KMS-11 (cell line): ENCODE measurements at regions not wholly inside any gene's neighbourhood (a gene's known extent, or its start where the extent isn't known, plus 50 kb on each side); places are given as distances from the start of the nearest gene placed in this dataset.

Experiments used
- H2AFZ ChIP-seq: fragments of 200-600 bp; sonication (generic); 2 replicates; pipeline ENCODE4 v1.6.1; 2016; ENCODE audit warnings: antibody characterized with exemption, mixed run types, low read depth
- H3K27ac ChIP-seq: fragments of 200-600 bp; sonication (generic); 2 replicates; pipeline ENCODE4 v1.6.1; 2016; ENCODE audit warnings: mild to moderate bottlenecking, mixed run types
- H3K27me3 ChIP-seq: fragments of 200-600 bp; sonication (generic); 2 replicates; pipeline ENCODE4 v1.6.1; 2017; ENCODE audit warnings: mild to moderate bottlenecking, low read depth, mixed run types, moderate library complexity; ENCODE audit not compliant: insufficient read depth
- H3K36me3 ChIP-seq: fragments of 200-600 bp; sonication (generic); 2 replicates; pipeline ENCODE4 v1.6.1; 2017; ENCODE audit warnings: mild to moderate bottlenecking, mixed run types; ENCODE audit not compliant: insufficient read depth
- H3K4me1 ChIP-seq: fragments of 200-600 bp; sonication (generic); 2 replicates; pipeline ENCODE4 v1.6.1; 2016; ENCODE audit warnings: mild to moderate bottlenecking, low read depth, mixed run types; ENCODE audit not compliant: poor library complexity, severe bottlenecking
- H3K4me2 ChIP-seq: fragments of 200-600 bp; sonication (generic); 2 replicates; pipeline ENCODE4 v1.7.0; 2016; ENCODE audit warnings: mild to moderate bottlenecking, mixed run types
- H3K4me3 ChIP-seq: fragments of 200-600 bp; sonication (generic); IDR thresholded peaks from 2 replicates; pipeline ENCODE4 v1.6.1; 2017; ENCODE audit warnings: low read depth, low read length, mixed read lengths; ENCODE audit not compliant: insufficient read depth
- H3K79me2 ChIP-seq: fragments of 200-600 bp; sonication (generic); 2 replicates; pipeline ENCODE4 v1.6.1; 2016; ENCODE audit warnings: low read depth, mixed run types; ENCODE audit not compliant: insufficient read depth
- H3K9ac ChIP-seq: fragments of 200-600 bp; sonication (generic); 2 replicates; pipeline ENCODE4 v1.6.1; 2016; ENCODE audit warnings: mild to moderate bottlenecking, mixed run types
- H4K20me1 ChIP-seq: fragments of 200-600 bp; sonication (generic); 2 replicates; pipeline ENCODE4 v1.6.1; 2016; ENCODE audit warnings: mild to moderate bottlenecking, mixed run types; ENCODE audit not compliant: insufficient read depth
- CTCF ChIP-seq: fragments of 200-600 bp; sonication (generic); conservative IDR thresholded peaks from 2 replicates; pipeline ENCODE4 v1.6.1; 2017; ENCODE audit warnings: low read depth, mild to moderate bottlenecking, antibody characterized with exemption, low read length, moderate library complexity, mixed read lengths

- Histone ChIP-seq H3K79me2 (no peaks in the 10 kb centered on the region), H3K36me3 (no peaks in the 10 kb centered on the region), H3K27me3 (no peaks in the 10 kb centered on the region), H2AFZ (no peak overlapping the region), H3K27ac (no peak overlapping the region), H3K4me2 (no peak overlapping the region), H3K4me1 (peaks cover 16% of the 10 kb centered on the region), H4K20me1 (no peaks in the 10 kb centered on the region), H3K9ac (no peak overlapping the region), H3K4me3 (no peak overlapping the region)
- no peak for TF ChIP-seq CTCF
Observed at GRCh38 chr6:113645986-113646385, 211.2 kb upstream of the MARCKS start.

- TF ChIP-seq CTCF: no peak
- H3K27ac ChIP-seq: no peak overlapping the region
Observed at GRCh38 chr6:113646701-113647100, 210.4 kb upstream of the MARCKS start.

GRCh38 chr6:113647143-113647889 lies 209.8 kb upstream of the MARCKS start:
- Histone ChIP-seq H2AFZ (no peak overlapping the region), H3K27me3 (no peaks in the 10 kb centered on the region), H3K79me2 (no peaks in the 10 kb centered on the region), H3K4me1 (peaks cover 13% of the 10 kb centered on the region), H3K4me3 (no peak overlapping the region), H4K20me1 (no peaks in the 10 kb centered on the region), H3K36me3 (no peaks in the 10 kb centered on the region), H3K4me2 (no peak overlapping the region), H3K9ac (no peak overlapping the region), H3K27ac (no peak overlapping the region)
- no peak for TF ChIP-seq CTCF

More at GRCh38 chr6:113646701-113647100, 210.4 kb upstream of the MARCKS start:
- Histone ChIP-seq H3K79me2 (no peaks in the 10 kb centered on the region), H3K4me1 (peaks cover 16% of the 10 kb centered on the region), H2AFZ (no peak overlapping the region), H3K4me3 (no peak overlapping the region), H3K36me3 (no peaks in the 10 kb centered on the region), H4K20me1 (no peaks in the 10 kb centered on the region), H3K9ac (no peak overlapping the region), H3K4me2 (no peak overlapping the region), H3K27me3 (no peaks in the 10 kb centered on the region)

GRCh38 chr6:113648698-113649097 lies 208.4 kb upstream of the MARCKS start:
- Histone ChIP-seq H3K4me1 (no peaks in the 10 kb centered on the region), H3K4me3 (no peak overlapping the region), H3K27ac (no peak overlapping the region), H4K20me1 (no peaks in the 10 kb centered on the region), H3K27me3 (no peaks in the 10 kb centered on the region), H3K9ac (no peak overlapping the region), H2AFZ (no peak overlapping the region), H3K36me3 (no peaks in the 10 kb centered on the region), H3K4me2 (no peak overlapping the region), H3K79me2 (no peaks in the 10 kb centered on the region)
- TF ChIP-seq CTCF: no peak
